ENCODE measurements at regions not wholly inside any gene's neighbourhood (a gene's known extent, or its start where the extent isn't known, plus 50 kb on each side); places are given as distances from the start of the nearest gene placed in this dataset.

DNA sequence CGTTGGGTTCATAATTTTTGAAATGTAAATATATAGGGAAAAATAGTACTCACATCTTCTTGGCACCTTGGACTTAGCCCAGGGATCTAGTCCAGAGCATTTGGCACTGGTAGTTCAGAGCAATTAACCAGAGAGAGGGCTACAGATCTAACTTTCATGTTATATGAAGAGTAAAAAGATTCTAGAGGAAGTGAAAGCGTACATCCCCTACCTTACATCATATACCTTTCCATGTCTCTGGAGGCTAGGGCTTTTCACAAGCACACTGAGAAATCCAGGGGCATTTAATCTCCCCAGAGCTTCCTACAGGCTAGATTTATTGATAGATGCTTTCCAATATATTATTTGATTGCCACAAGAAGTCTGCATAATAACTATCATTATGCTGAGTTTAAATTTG lies 687.5 kb upstream of the FBXO33 start:
- TF ChIP-seq CHD2 (IDR thresholded peaks at IDR 0.05; ENCODE audit: low read length, partially characterized antibody): no peak
- TF ChIP-seq, protein P1, sequence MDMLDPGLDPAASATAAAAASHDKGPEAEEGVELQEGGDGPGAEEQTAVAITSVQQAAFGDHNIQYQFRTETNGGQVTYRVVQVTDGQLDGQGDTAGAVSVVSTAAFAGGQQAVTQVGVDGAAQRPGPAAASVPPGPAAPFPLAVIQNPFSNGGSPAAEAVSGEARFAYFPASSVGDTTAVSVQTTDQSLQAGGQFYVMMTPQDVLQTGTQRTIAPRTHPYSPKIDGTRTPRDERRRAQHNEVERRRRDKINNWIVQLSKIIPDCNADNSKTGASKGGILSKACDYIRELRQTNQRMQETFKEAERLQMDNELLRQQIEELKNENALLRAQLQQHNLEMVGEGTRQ (IDR thresholded peaks at IDR 0.05; ENCODE audit: borderline replicate concordance, low read depth, low read length): no peak
- TF ChIP-seq POLR2AphosphoS5 (IDR thresholded peaks at IDR 0.05; ENCODE audit: low read depth, low read length): no peak
- no peak for TF ChIP-seq JUND (IDR thresholded peaks at IDR 0.05)
- TF ChIP-seq RCOR1 (IDR thresholded peaks at IDR 0.05; ENCODE audit: low read length): no peak
- TF ChIP-seq, protein P2, sequence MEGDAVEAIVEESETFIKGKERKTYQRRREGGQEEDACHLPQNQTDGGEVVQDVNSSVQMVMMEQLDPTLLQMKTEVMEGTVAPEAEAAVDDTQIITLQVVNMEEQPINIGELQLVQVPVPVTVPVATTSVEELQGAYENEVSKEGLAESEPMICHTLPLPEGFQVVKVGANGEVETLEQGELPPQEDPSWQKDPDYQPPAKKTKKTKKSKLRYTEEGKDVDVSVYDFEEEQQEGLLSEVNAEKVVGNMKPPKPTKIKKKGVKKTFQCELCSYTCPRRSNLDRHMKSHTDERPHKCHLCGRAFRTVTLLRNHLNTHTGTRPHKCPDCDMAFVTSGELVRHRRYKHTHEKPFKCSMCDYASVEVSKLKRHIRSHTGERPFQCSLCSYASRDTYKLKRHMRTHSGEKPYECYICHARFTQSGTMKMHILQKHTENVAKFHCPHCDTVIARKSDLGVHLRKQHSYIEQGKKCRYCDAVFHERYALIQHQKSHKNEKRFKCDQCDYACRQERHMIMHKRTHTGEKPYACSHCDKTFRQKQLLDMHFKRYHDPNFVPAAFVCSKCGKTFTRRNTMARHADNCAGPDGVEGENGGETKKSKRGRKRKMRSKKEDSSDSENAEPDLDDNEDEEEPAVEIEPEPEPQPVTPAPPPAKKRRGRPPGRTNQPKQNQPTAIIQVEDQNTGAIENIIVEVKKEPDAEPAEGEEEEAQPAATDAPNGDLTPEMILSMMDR (IDR thresholded peaks at IDR 0.05): no peak
- TF ChIP-seq GABPA (IDR thresholded peaks at IDR 0.05; ENCODE audit: low read depth): no peak
- TF ChIP-seq GATA2 (CRISPR knock-in tag; IDR thresholded peaks at IDR 0.05): no peak
- no peak for TF ChIP-seq FOXM1 (IDR thresholded peaks at IDR 0.05; ENCODE audit: low read depth)
- TF ChIP-seq EP300 (IDR thresholded peaks at IDR 0.05; ENCODE audit: borderline replicate concordance in 1 of 2, low read depth in 1 of 2, low read length in 1 of 2): no peak
- TF ChIP-seq SMC3 (IDR thresholded peaks at IDR 0.05; ENCODE audit: low read depth, low read length): no peak
